Tongue (tissue), 1 donor: ENCODE measurements at regions not wholly inside any gene's neighbourhood (a gene's known extent, or its start where the extent isn't known, plus 50 kb on each side); places are given as distances from the start of the nearest gene placed in this dataset.

Source experiments
- DNase-seq: peaks from one replicate; pipeline ENCODE4 v3.0.0-alpha.2; 2015

- no peak for DNase-seq
These were observed 179.8 kb downstream of the SEC61B start for GRCh38 chr9:99401680-99402504.

- DNase-seq = no peak
These were observed 181.3 kb downstream of the SEC61B start for GRCh38 chr9:99403371-99403770.

DNA sequence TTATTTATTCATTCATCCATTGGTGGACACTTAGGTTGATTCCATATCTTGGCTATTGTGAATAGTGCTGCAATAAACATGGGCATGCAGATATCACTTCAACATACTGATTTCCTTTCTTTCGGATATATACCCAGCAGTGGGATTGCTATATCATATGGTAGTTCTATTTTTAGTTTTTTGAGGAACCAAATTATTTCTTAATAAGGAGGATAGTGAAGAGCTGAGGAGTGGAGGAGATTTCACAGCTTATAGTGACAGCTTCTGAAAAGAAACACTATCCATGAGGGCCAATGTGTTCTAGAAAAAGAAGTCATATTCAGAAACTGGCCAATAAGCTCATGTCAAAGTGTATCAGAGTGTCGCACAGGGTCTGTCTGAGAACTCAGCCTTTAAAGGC, 183.3 kb downstream of the SEC61B start:
- no peak for DNase-seq

DNA sequence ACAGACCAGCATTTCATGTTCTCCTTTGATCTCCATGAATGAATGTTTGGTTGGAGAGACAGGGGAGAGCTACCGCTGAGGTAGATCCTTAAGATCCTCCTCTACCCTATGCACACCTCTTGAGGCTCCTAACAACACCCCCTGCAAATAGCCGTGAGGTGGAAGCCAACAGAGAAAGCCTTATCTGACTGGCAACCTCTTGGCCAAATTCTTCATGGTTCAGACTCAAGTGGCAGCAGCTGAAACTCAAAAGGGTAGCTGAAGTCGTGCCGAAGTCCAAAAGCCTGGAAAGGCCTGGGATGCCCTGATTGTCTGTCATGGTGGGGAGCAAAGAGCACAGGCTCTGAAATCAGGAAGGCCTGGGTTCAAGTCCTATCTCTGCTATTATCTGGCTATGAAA, 184.9 kb downstream of the SEC61B start:
- DNase-seq = peak; percentile 36

GRCh38 chr9:99411068-99411467, 189.0 kb downstream of the SEC61B start:
- DNase-seq = no peak

DNA sequence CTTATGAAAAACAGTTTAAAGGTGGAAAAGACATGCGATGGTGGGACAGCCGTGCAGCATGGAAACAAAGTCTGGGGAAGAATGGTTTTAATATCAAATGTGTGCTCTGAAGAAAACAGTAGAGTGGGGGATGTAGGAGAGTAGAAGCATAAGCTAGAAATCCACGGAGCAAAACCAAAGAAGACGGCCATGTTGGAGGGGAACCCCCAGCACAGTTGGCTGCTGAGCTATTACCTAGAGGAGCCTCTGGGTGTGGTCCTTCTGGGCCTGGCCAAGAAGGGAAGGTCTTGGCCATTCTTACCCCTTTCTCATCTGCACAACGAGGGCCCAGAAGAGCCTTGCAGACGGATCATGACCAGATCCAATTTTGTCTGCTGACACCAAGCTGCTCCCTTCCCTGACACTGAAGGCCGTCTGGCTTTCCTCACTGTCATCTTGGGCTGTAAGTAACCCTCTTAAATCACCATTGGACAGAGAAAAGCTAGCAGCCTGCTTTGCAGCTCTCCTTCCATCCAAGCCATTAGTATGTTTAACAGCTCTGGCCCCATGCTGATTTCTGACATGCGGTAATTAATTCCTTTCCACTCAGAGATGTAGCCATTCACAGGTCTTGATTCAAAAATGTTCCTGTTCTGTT, 189.5 kb downstream of the SEC61B start:
- peak; percentile 70 for DNase-seq

DNA sequence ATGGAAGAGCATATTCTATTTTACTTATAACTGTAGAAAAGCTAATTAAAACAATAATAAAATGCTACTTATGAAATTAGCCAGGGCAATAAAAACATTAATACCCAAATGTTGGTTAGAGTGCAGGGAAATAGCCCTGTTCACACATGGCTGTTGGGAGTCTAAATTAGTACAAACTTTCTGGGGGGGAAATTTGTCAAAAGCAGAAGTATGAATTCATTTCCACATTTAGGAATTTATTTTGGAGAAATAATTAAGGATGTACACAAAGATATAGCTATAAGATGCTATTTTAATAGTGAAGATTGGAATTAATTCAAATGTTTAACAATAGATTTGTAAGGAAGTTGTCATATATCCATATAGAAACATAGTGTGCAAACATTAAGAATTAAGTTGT, 190.5 kb downstream of the SEC61B start:
- DNase-seq = no peak

DNA sequence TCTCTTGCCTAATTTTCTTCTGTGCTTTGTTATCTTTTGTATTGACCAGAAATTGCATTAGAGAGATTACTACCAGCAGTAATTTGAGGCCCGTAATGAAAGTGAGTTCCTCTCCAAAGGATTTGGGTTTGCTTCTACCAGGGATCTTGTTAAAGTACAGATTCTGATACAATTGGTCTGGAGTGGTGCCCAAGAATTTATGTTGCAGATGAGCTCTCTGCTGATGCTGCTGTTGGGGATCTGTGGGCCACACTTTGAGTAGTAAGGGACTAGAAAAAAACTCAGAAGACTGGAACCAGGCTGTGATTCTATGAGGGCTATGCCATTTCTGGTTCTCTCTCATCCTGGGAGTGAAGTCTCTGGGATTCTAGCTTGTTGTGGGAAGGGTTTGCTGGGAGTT, 192.2 kb downstream of the SEC61B start:
- DNase-seq = no peak

GRCh38 chr9:99415606-99416005, 193.5 kb downstream of the SEC61B start:
- DNase-seq = no peak

DNA sequence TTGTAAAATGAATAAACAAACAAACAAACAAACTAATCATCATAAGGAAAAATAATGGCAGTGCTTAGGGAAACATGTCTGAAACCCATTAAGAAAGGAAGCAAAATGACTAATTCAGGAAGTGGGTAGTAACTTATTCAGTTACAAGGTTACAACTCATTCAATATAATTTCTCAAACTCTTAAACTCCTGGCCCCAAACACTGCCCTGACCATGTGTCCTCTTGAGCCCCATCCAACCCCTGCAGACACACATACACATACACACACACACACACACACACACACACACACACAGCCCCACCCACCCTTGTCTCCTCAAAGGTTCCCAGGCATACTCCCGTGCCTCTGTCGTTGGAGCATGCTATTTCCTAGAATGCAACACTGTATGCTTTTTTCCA, 193.9 kb downstream of the SEC61B start:
- DNase-seq = no peak

- peak; percentile 9 for DNase-seq
These were observed 197.0 kb downstream of the SEC61B start for GRCh38 chr9:99419070-99419469.

GRCh38 chr9:99421369-99421768, 199.3 kb downstream of the SEC61B start:
- no peak for DNase-seq

GRCh38 chr9:99425124-99425523, 203.0 kb downstream of the SEC61B start:
- no peak for DNase-seq

GRCh38 chr9:99425923-99426842, 204.1 kb downstream of the SEC61B start:
- DNase-seq = no peak

GRCh38 chr9:99427260-99427659, 205.2 kb downstream of the SEC61B start:
- no peak for DNase-seq

DNA sequence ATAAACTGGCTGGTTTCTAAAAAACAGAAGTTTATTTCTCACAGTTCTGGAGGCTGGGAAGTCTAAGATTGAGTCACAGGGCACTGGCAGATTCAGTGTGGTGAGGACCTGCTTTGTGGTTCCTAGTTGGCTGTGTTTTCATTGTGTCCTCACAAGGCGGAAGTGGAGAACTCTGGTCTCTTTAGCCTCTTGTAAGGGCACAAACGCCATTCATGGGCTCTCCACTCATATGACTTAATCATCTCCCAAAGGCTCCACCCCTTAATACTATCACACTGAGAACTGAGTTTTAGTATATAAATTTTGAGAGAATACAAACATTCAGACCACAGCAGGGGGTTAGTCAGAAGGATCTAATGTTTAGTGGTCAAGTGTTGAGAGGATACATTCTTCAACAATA, 208.2 kb downstream of the SEC61B start:
- DNase-seq = no peak

GRCh38 chr9:99431103-99431502, 209.0 kb downstream of the SEC61B start:
- DNase-seq = no peak

DNA sequence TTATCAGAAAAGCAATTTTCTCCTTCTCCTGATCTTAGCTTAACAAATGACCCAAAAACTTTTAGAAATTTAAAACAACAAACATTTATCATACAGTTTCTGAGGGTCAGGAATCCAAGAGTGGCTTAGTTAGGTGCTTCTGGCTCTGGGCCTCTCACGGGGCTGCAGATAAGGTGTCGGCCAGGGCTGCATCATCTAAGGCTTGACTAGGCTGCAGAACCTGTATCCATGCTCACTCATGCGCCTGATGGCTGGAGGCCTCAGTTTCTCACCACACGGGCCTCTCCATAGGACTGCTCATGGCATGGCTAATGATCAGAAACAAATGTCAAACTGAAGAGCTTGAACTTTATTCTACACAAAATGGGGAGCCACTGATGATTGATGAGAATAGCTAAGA, 210.0 kb downstream of the SEC61B start:
- no peak for DNase-seq

DNA sequence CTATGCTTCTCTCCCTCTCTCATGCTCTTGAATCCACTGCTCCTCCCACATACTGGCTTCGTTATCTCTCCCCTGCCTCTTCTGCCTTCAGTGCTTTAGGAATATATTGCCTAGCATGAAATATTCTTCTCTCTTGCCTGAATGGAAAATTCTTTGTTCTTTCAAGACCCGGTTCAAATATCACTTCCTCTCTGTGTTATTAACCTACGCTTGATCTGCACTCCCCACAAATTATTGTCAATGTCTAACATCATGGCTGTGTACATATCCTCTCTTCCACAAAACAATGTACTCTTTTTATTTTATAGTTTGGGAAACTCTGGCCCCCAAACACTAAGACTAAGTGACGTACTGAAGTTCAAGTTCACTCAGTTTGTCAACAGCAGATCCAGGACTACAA, 211.0 kb downstream of the SEC61B start:
- DNase-seq = no peak

DNA sequence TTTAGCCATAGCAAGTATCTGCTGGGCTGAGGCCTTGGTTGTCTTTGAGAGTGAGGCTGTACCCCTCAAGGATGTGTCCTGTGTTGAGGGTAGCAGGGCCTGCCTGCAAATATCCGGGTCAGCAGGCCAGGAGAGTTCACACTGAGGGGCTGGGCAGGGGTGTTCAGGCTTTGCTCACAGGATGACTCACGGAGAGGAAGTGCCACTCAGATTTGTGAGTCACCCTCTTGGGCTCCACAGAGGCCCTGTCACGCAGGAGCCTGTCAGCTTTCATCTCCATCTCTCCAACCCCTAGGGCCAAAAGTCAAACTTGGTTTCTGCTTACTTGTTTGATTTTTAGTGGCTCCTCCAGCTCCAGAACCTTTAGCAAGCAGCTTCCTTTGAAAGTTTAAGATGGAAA, 211.5 kb downstream of the SEC61B start:
- DNase-seq = no peak

DNA sequence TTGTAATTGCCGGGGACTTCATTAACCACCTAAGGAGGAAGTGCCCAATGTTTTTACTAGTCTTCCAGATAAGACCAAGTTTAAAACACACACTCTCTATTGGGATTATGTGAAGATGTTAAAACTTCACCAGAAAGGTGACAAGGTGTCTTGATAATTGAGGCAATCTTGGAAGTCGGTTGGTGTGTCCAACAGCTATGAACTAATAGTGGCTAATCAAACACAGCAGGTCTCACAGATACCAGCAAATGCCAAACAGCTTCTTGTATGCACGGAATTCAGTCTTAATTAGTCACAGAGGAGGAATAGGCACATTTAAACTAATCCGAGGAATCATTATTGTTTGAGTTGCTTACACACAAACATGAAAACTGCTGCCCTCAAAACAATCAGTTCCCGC, 214.5 kb downstream of the SEC61B start:
- no peak for DNase-seq

GRCh38 chr9:99437145-99437544, 215.1 kb downstream of the SEC61B start:
- DNase-seq = peak; percentile 73

- DNase-seq = no peak
These were observed 216.5 kb downstream of the SEC61B start for GRCh38 chr9:99438596-99438995.
